ENCODE measurements at regions not wholly inside any gene's neighbourhood (a gene's known extent, or its start where the extent isn't known, plus 50 kb on each side); places are given as distances from the start of the nearest gene placed in this dataset.
A peak's percentile ranks its signal among the peaks of the same experiment; 100 is the strongest.

- no peak for DNase-seq (ENCODE audit: low spot score in 2 of 2)
- intact Hi-C loops (cut with DNase I) = loop anchor here (10.0 kb wide), 1 partner anchor 559 kb away; no protein-coding TSS in a partner anchor
- peak overlapping the region; percentile 30 to 62 for H3K27ac ChIP-seq
These were observed 392.5 kb upstream of the RARB start for GRCh38 chr3:25035526-25035925.

GRCh38 chr3:25036633-25037032 lies 391.4 kb upstream of the RARB start:
- no peak for TF ChIP-seq CTCF (IDR thresholded peaks at IDR 0.05)
- H3K27me3 ChIP-seq = no peaks in the 10 kb centered on the region
- intact Hi-C loops (cut with DNase I) = loop anchor here (10.0 kb wide), 1 partner anchor 558 kb away; no protein-coding TSS in a partner anchor
- no peak overlapping the region for H3K4me3 ChIP-seq
- peak overlapping the region; percentile 44 to 62 for H3K27ac ChIP-seq
- H3K36me3 ChIP-seq = no peaks in the 10 kb centered on the region
- no peak for DNase-seq (ENCODE audit: low spot score in 2 of 2)
- H3K4me1 ChIP-seq = peaks cover 4 to 22% of the 10 kb centered on the region in 2 donors
- no peaks in the 10 kb centered on the region for H3K9me3 ChIP-seq

More at GRCh38 chr3:25035526-25035925, 392.5 kb upstream of the RARB start:
- no peak for TF ChIP-seq CTCF (IDR thresholded peaks at IDR 0.05)
- peaks cover 4 to 22% of the 10 kb centered on the region in 2 donors for H3K4me1 ChIP-seq
- H3K36me3 ChIP-seq = no peaks in the 10 kb centered on the region
- no peak overlapping the region for H3K4me3 ChIP-seq
- H3K9me3 ChIP-seq = no peaks in the 10 kb centered on the region
- H3K27me3 ChIP-seq = no peaks in the 10 kb centered on the region

- no peak for TF ChIP-seq CTCF (IDR thresholded peaks at IDR 0.05)
- Histone ChIP-seq H3K36me3 (no peaks in the 10 kb centered on the region), H3K27me3 (no peaks in the 10 kb centered on the region), H3K4me3 (no peak overlapping the region), H3K27ac (peak overlapping the region; percentile 44 to 62), H3K9me3 (no peaks in the 10 kb centered on the region), H3K4me1 (peaks cover 4 to 22% of the 10 kb centered on the region in 2 donors)
- intact Hi-C loops (cut with DNase I) = loop anchor here (10.0 kb wide), 1 partner anchor 558 kb away; no protein-coding TSS in a partner anchor
- DNase-seq (ENCODE audit: low spot score in 2 of 2) = peak in 1 of 2 donors; percentile 65
These were observed 391.0 kb upstream of the RARB start for GRCh38 chr3:25037049-25037547.

GRCh38 chr3:25038271-25038670 lies 389.8 kb upstream of the RARB start:
- Histone ChIP-seq H3K9me3 (no peaks in the 10 kb centered on the region), H3K36me3 (no peaks in the 10 kb centered on the region), H3K27ac (peak overlapping the region; percentile 44 to 62), H3K27me3 (no peaks in the 10 kb centered on the region), H3K4me3 (no peak overlapping the region), H3K4me1 (peaks cover 4 to 22% of the 10 kb centered on the region in 2 donors)
- DNase-seq (ENCODE audit: low spot score in 2 of 2) = no peak
- TF ChIP-seq CTCF (IDR thresholded peaks at IDR 0.05) = no peak
- intact Hi-C loops (cut with DNase I) = loop anchor here (10.0 kb wide), 1 partner anchor 557 kb away; no protein-coding TSS in a partner anchor

- H3K36me3 ChIP-seq = no peaks in the 10 kb centered on the region
- H3K4me3 ChIP-seq = no peak overlapping the region
- peak overlapping the region; percentile 44 to 62 for H3K27ac ChIP-seq
- no peak for TF ChIP-seq CTCF (IDR thresholded peaks at IDR 0.05)
- H3K4me1 ChIP-seq = peaks cover 4 to 23% of the 10 kb centered on the region in 2 donors
- H3K27me3 ChIP-seq = no peaks in the 10 kb centered on the region
- no peaks in the 10 kb centered on the region for H3K9me3 ChIP-seq
- no peak for DNase-seq (ENCODE audit: low spot score in 2 of 2)
- intact Hi-C loops (cut with DNase I) = loop anchor here (10.0 kb wide), 1 partner anchor 556 kb away; no protein-coding TSS in a partner anchor
These were observed 389.1 kb upstream of the RARB start for GRCh38 chr3:25038922-25039321.

Data from ascending aorta (tissue), 2 donors.